Activated T-cell treated with anti-CD3 and anti-CD28 coated beads, Interleukin-2, amount 50 U/mL, for 24 hours (primary cell): ENCODE measurements at regions not wholly inside any gene's neighbourhood (a gene's known extent, or its start where the extent isn't known, plus 50 kb on each side); places are given as distances from the start of the nearest gene placed in this dataset.

Source experiments
- DNase-seq: peaks from one replicate; pipeline ENCODE4 v3.0.0-alpha.2; 2020
- H3K27ac Mint-ChIP-seq: 2 replicates; pipeline ENCODE4 v1.8.0; 2020; ENCODE audit warnings: mild to moderate bottlenecking, mixed read lengths
- H3K27me3 Mint-ChIP-seq: 2 replicates; pipeline ENCODE4 v1.8.0; 2020; ENCODE audit warnings: mixed read lengths
- H3K36me3 Mint-ChIP-seq: 2 replicates; pipeline ENCODE4 v1.8.0; 2020; ENCODE audit warnings: low read depth, mixed read lengths
- H3K4me1 Mint-ChIP-seq: 2 replicates; pipeline ENCODE4 v1.8.0; 2020; ENCODE audit warnings: low read depth, mixed read lengths
- H3K4me3 Mint-ChIP-seq: 2 replicates; pipeline ENCODE4 v1.8.0; 2020; ENCODE audit warnings: mild to moderate bottlenecking, moderate library complexity, mixed read lengths
- H3K9me3 Mint-ChIP-seq: 2 replicates; pipeline ENCODE4 v1.8.0; 2020; ENCODE audit warnings: mixed read lengths

DNA sequence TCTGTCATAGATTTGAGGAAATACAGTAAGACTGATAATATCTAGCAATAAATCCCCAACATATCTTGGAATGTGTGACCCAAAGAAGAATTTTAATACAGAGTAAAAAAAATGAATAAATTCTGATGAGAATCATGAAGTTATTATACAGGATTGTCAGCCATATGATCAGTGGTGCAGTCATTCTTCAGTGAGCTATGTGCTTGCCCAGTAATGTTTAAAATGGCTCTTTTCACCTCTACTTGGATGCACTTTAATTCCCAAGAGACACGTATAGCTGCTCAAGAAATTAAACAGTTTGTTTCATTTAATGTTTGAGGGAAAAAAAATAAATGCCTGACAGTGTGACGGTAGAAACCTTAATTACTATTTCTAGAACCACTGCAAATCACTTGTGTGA is 215.3 kb upstream of the FAM174A start:
- Mint-ChIP-seq H3K9me3 (peaks cover 4% of the 10 kb centered on the region), H3K27me3 (no peaks in the 10 kb centered on the region), H3K4me1 (no peaks in the 10 kb centered on the region), H3K36me3 (no peaks in the 10 kb centered on the region), H3K4me3 (no peak overlapping the region), H3K27ac (no peak overlapping the region)
- DNase-seq = no peak

DNA sequence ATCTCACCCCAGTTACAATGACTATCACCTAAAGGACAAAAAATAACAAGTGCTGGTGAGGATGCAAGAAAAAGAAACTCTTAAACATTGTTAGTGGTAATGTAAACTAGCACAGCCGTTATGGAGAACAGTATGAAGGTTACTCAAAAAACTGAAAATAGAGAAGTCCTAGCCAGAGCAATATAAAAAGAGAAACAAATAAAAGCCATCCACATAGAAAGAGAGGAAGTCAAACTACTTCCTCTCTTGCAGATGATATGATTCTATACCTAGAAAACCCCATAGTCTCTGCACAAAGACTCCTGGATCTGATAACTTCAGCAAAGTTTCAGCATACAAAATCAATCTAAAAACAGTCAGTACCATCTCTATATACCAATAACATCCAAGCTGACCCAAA is 221.5 kb upstream of the FAM174A start:
- H3K36me3 Mint-ChIP-seq = no peaks in the 10 kb centered on the region
- no peak overlapping the region for H3K4me3 Mint-ChIP-seq
- no peaks in the 10 kb centered on the region for H3K27me3 Mint-ChIP-seq
- H3K27ac Mint-ChIP-seq = no peak overlapping the region
- DNase-seq = no peak
- H3K9me3 Mint-ChIP-seq = peaks cover 4% of the 10 kb centered on the region
- H3K4me1 Mint-ChIP-seq = no peaks in the 10 kb centered on the region

DNA sequence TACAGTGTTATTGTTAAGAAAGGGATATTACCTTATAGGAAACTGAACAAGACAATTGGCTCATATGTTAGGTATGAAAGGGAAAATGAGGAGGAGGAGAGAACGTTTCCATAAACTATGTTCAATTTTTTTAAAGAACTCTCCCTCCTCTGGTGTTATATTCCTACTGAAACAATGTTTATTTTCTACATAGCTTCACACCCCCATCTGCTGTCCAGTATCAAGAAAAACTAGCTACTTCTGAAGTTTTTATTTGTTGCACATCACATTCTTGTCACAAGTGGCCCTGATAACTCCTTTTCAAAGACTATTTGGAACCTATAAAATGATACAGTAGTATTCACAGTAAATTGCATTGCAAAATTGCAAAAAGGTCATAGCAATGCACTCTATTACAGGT is 223.4 kb upstream of the FAM174A start:
- Mint-ChIP-seq H3K4me3 (no peak overlapping the region), H3K27ac (no peak overlapping the region)

DNA sequence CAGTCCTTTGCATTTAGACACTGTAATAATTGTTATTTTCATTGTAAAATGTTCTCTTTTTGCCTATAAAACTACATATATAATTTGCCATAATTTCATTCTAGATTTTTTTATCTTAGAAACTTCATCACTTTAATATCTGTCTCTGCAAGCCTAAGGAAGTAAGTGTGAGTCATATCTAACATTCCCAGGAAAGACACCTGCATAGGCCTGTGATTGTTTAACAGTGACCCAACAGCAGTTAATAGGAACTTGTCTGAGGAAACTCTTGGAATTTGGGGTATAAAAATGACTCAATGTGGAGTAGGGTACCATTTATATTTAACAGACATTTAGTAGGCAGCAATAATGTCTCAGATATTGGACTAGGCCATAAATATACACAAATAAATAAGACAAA is 229.2 kb upstream of the FAM174A start:
- DNase-seq = no peak
- no peaks in the 10 kb centered on the region for H3K27me3 Mint-ChIP-seq
- no peaks in the 10 kb centered on the region for H3K4me1 Mint-ChIP-seq
- no peak overlapping the region for H3K4me3 Mint-ChIP-seq
- no peak overlapping the region for H3K27ac Mint-ChIP-seq
- no peaks in the 10 kb centered on the region for H3K9me3 Mint-ChIP-seq
- H3K36me3 Mint-ChIP-seq = no peaks in the 10 kb centered on the region

More for the DNA sequence above, 223.4 kb upstream of the FAM174A start:
- Mint-ChIP-seq H3K27me3 (no peaks in the 10 kb centered on the region), H3K36me3 (no peaks in the 10 kb centered on the region), H3K4me1 (no peaks in the 10 kb centered on the region), H3K9me3 (peaks cover 3% of the 10 kb centered on the region)
- DNase-seq = no peak

DNA sequence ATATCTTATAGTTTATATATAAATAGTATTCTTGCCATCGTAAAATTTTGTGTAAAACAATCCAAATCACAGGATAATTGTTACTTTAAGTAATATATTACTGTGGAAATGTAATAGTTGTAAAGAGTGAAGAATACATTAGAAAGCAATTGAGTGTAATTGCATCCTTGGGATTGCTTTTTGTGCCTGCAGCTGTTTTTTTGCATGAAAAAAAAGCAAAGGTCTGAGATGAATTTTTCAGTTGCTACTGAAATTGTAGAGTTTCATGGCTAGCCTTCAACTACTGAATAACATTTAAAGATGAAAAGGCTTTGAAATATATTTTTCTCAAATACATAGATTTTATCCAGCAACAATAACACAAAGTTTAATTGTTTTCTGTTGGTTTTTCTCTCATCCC is 232.0 kb upstream of the FAM174A start:
- no peaks in the 10 kb centered on the region for H3K9me3 Mint-ChIP-seq

DNA sequence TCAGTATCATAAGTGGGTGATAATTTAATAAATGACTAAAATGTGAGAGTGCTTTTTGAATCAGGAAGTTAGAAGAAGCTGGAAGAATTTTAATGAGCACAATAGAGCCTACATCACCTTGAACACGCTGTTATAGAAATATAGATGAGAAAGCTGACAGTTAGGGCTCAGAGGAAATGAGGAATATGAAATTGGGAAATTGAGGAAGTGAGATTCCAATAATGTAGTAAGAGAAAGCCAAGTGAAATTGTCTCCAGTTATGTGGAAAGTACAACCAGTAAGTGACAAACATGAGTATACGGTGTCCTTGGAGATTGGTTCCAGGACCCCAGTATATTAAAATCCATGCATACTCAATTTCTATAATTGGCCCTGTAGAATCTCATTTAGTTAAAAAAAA is 235.9 kb upstream of the FAM174A start:
- H3K27me3 Mint-ChIP-seq = no peaks in the 10 kb centered on the region
- H3K27ac Mint-ChIP-seq = no peak overlapping the region
- H3K9me3 Mint-ChIP-seq = no peaks in the 10 kb centered on the region
- no peak for DNase-seq
- H3K4me1 Mint-ChIP-seq = no peaks in the 10 kb centered on the region
- no peaks in the 10 kb centered on the region for H3K36me3 Mint-ChIP-seq
- H3K4me3 Mint-ChIP-seq = no peak overlapping the region

More for the DNA sequence above, 232.0 kb upstream of the FAM174A start:
- Mint-ChIP-seq H3K27me3 (no peaks in the 10 kb centered on the region), H3K27ac (no peak overlapping the region), H3K4me3 (no peak overlapping the region), H3K4me1 (no peaks in the 10 kb centered on the region), H3K36me3 (no peaks in the 10 kb centered on the region)
- no peak for DNase-seq

DNA sequence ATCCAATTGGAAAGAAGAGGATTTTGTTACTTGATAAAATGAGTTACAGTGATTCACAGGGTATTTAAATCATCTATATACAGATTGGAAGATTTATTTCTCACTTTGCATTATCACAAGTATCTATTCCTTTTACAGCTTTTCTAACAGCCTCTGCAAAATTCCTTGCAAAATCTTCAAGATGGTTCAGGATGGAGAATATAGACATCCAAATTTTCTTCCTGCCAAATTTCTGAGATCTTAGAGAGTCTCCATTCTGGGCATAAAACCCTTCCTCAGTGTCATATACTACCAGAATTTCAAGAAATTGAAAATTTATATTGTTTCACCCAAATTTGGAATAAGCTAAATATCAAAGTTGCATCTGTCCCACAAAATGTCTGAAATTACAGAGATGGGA is 259.1 kb upstream of the FAM174A start:
- Mint-ChIP-seq H3K9me3 (peaks cover 3% of the 10 kb centered on the region), H3K27me3 (no peaks in the 10 kb centered on the region), H3K4me1 (no peaks in the 10 kb centered on the region), H3K27ac (no peak overlapping the region), H3K4me3 (no peak overlapping the region), H3K36me3 (no peaks in the 10 kb centered on the region)
- no peak for DNase-seq

GRCh38 chr5:100275631-100276030 is 259.5 kb upstream of the FAM174A start:
- Mint-ChIP-seq H3K4me1 (no peaks in the 10 kb centered on the region), H3K9me3 (peaks cover 3% of the 10 kb centered on the region), H3K27me3 (no peaks in the 10 kb centered on the region), H3K36me3 (no peaks in the 10 kb centered on the region), H3K4me3 (no peak overlapping the region), H3K27ac (no peak overlapping the region)
- no peak for DNase-seq

DNA sequence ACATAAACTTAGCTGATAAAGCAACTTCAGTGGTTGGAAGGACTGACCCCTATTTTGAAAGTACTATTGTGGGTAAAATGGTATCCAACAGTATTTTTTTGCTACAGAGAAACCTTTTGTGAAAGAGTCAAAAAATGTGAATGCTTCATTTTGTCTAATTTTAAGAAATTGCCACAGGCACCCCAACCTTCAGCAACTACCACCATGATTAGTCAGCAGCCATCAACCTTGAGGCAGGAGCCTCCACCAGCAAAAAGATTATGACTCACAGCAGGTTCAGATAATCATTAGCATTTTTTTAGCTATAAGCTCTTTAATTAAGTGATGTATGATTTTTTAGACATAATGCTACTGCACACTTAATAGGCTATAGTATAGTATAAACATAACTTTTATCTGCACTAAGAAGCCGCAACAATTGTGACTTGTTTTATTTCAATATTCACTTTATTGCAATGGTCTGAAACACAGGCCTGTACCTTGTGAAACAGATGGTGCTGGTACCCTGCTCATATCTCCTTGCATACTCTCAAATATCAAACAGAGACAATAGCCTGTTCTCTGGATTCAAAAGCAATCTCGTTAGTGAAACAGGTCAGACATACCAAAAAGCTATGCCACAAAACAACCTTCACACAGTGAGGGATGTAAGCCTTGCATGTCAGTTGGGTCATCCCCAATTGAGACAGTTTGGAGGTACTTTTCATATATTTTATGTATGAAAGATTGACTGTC is 261.2 kb upstream of the FAM174A start:
- H3K36me3 Mint-ChIP-seq = no peaks in the 10 kb centered on the region
- no peak overlapping the region for H3K27ac Mint-ChIP-seq
- no peaks in the 10 kb centered on the region for H3K4me1 Mint-ChIP-seq
- H3K4me3 Mint-ChIP-seq = no peak overlapping the region
- no peaks in the 10 kb centered on the region for H3K9me3 Mint-ChIP-seq
- no peaks in the 10 kb centered on the region for H3K27me3 Mint-ChIP-seq
- no peak for DNase-seq

DNA sequence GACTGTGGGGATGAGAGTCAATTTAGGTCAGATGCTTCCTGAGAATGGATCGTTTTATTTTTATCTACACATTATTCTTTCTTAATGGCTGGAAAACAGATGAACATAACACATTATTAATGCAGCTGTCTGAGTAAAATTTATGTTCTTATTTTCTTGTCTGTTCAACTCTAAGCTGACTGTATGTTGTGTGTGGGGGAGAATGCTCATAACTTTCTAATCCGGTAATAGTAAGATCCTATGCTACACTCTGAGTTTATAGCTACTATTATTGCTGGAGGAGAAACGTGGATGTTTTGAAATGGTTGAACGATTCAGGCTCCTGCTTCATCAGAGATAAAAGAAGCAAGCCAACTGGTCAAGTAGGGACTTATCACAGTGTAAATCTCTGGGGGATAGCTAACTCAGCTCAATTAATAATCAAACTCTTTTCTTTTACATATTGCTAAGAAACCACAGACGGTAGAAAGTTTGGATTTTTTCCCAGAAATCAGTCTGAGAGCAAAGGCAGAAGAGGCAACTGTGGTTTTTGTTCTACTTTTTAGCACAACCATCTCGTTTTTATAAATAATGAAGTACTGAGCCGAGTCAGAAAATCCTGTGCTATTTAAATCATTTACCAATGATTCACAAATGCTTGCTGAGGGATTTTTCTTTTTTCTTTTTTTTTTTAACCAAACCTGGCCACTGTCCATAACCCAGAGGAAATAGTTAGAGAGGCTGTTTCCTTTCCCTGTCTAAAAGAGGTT is 265.0 kb upstream of the FAM174A start:
- Mint-ChIP-seq H3K36me3 (no peaks in the 10 kb centered on the region), H3K27ac (no peak overlapping the region), H3K4me3 (no peak overlapping the region), H3K4me1 (no peaks in the 10 kb centered on the region), H3K27me3 (no peaks in the 10 kb centered on the region), H3K9me3 (no peaks in the 10 kb centered on the region)
- no peak for DNase-seq

DNA sequence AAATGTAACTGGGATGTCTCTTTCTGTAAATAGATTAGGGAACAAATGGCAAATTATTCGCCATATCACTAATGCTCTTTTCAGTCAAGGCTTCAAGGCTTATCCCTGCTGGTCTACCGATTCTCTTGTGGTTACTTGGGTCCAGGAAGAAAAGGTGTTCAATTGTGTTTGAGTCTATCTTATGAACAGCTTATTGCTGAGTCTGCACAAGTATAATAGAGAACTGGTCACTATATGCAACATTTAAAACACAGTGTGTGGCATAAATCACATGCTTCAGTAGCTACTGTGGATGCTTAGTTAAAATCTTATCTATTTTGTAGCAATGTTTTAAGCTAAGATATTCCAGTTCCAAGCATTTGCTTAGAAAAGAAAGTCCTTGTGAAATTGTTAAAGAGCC is 274.2 kb upstream of the FAM174A start:
- no peaks in the 10 kb centered on the region for H3K27me3 Mint-ChIP-seq
- H3K4me1 Mint-ChIP-seq = no peaks in the 10 kb centered on the region
- no peaks in the 10 kb centered on the region for H3K9me3 Mint-ChIP-seq
- no peak for DNase-seq
- H3K27ac Mint-ChIP-seq = no peak overlapping the region
- no peaks in the 10 kb centered on the region for H3K36me3 Mint-ChIP-seq
- H3K4me3 Mint-ChIP-seq = no peak overlapping the region

DNA sequence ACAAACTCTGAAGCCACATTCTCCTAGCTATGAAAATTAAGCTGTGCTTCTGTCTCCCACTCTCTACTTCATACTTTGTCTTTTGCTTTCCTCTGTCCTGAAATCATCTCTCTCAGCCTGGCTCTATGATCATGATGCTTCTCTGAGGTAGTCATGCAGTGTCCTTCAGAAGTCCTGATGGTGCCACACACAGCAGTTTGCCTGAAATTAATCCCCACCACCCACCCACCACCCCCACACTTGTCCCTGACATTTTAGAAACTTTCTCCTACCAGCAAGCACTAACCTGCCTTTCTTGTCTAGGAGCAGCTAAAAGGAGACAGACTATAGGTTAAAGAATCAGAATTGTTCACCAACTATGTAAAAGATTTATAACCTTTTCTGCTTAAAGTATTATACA is 282.2 kb upstream of the FAM174A start:
- H3K4me3 Mint-ChIP-seq = no peak overlapping the region
- H3K4me1 Mint-ChIP-seq = no peaks in the 10 kb centered on the region

DNA sequence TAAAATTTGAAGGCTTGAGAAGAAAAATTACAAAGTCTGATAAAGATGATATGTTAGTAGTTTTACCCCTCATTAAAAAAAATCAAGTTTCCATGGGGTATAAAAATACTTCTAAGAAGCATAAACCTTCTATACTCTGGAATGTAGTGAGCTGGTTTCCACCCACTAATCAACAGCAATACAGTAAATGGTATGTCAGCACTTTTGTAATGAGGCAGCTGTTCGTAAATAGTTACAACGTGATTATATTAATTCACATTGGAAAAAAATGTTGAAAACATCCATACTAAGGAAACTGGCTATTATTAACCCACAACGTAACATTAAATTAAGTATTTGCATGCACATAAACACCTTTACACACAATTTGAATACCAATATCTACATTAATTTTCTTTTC is 283.1 kb upstream of the FAM174A start:
- no peaks in the 10 kb centered on the region for H3K36me3 Mint-ChIP-seq
- no peaks in the 10 kb centered on the region for H3K4me1 Mint-ChIP-seq
- H3K4me3 Mint-ChIP-seq = no peak overlapping the region

More for the DNA sequence above, 282.2 kb upstream of the FAM174A start:
- Mint-ChIP-seq H3K27ac (no peak overlapping the region), H3K9me3 (no peaks in the 10 kb centered on the region), H3K27me3 (no peaks in the 10 kb centered on the region), H3K36me3 (no peaks in the 10 kb centered on the region)
- DNase-seq = no peak

GRCh38 chr5:100249884-100250269 is 285.3 kb upstream of the FAM174A start:
- no peak overlapping the region for H3K4me3 Mint-ChIP-seq
- no peak for DNase-seq
- no peaks in the 10 kb centered on the region for H3K9me3 Mint-ChIP-seq

More for the DNA sequence above, 283.1 kb upstream of the FAM174A start:
- no peak for DNase-seq
- H3K27ac Mint-ChIP-seq = no peak overlapping the region
- no peaks in the 10 kb centered on the region for H3K27me3 Mint-ChIP-seq
- no peaks in the 10 kb centered on the region for H3K9me3 Mint-ChIP-seq

GRCh38 chr5:100249211-100249883 is 285.8 kb upstream of the FAM174A start:
- Mint-ChIP-seq H3K27me3 (no peaks in the 10 kb centered on the region), H3K36me3 (no peaks in the 10 kb centered on the region), H3K9me3 (no peaks in the 10 kb centered on the region), H3K27ac (no peak overlapping the region), H3K4me3 (no peak overlapping the region), H3K4me1 (no peaks in the 10 kb centered on the region)
- DNase-seq = no peak

More at GRCh38 chr5:100249884-100250269, 285.3 kb upstream of the FAM174A start:
- H3K36me3 Mint-ChIP-seq = no peaks in the 10 kb centered on the region
- no peak overlapping the region for H3K27ac Mint-ChIP-seq
- no peaks in the 10 kb centered on the region for H3K4me1 Mint-ChIP-seq
- no peaks in the 10 kb centered on the region for H3K27me3 Mint-ChIP-seq
